ENCODE measurements at regions not wholly inside any gene's neighbourhood (a gene's known extent, or its start where the extent isn't known, plus 50 kb on each side); places are given as distances from the start of the nearest gene placed in this dataset.

DNA sequence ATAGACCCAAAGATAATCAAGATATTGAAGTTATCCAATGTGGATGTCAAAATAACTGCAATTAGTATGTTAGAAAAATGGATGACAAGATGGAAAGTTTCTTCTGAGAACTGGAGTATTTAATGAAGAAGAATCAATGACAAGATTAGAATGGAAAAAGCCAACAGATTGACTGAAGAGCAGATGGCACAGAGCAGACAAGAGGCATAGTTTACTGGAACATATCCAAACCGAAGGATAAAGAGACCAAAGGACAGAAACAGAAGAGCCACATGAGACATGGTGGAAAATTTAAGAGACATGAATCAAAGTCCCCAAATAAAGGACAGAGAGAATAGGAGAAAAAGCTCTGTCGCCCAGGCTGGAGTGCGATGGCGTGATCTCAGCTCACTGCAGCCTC, 89.6 kb upstream of the RXFP2 start:
- TF ChIP-seq CEBPB (IDR thresholded peaks at IDR 0.05; ENCODE audit: low read depth) (no peak), POLR2A (IDR thresholded peaks at IDR 0.05; ENCODE audit: borderline replicate concordance, extremely low read depth, insufficient read depth, insufficient read length) (no peak), RAD21 (IDR thresholded peaks at IDR 0.05; ENCODE audit: low read depth) (no peak), YY1 (IDR thresholded peaks at IDR 0.05; ENCODE audit: extremely low read depth, insufficient replicate concordance, low read depth, low read length) (no peak), EZH2 (IDR thresholded peaks at IDR 0.05) (no peak)
